HCT116 (cell line): ENCODE measurements at regions not wholly inside any gene's neighbourhood (a gene's known extent, or its start where the extent isn't known, plus 50 kb on each side); places are given as distances from the start of the nearest gene placed in this dataset.

Experiments used
- CEBPB ChIP-seq: IDR thresholded peaks from 2 replicates; pipeline ENCODE4 v1.6.1; 2012; ENCODE audit warnings: low read depth
- TF ChIP-seq, protein P1 (sequence below): IDR thresholded peaks from 2 replicates; pipeline ENCODE4 v1.6.1; 2012
- TF ChIP-seq, protein P2 (sequence below), 3 experiments: fragments of 200-600 bp in 1 of 3; sonication (generic) in 1 of 3; IDR thresholded peaks in 2 of 3; conservative IDR thresholded peaks in 1 of 3; 2 replicates each; pipeline ENCODE4 v1.5.1; 2012 to 2017; ENCODE audit warnings: low read depth in 2 of 3, low read length in 2 of 3, antibody characterized with exemption in 1 of 3, borderline replicate concordance in 1 of 3, control low read depth in 1 of 3, mild to moderate bottlenecking in 1 of 3, mixed read lengths in 1 of 3, mixed run types in 1 of 3, moderate library complexity in 1 of 3; ENCODE audit not compliant: insufficient read depth in 1 of 3

DNA sequence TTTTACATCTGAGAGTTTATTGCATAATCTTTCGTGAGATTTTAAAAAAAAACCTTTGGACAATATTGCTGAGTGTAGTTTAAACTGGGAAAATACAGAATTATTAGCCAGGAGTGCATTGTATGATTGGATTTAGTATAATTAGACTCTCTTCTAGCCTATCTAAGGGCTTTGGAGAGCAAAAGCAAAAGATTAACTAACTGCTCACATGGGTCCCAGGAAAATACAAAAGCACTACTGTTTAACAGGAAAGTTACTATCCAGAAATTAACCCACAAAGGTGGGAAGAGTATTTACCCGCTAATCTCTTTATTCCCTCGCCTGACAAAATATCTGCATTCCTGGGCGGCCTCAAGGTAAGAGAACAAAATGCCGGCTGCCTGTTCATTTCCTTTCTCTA is 309.5 kb downstream of the ATXN7L3B start:
- TF ChIP-seq, protein P1, sequence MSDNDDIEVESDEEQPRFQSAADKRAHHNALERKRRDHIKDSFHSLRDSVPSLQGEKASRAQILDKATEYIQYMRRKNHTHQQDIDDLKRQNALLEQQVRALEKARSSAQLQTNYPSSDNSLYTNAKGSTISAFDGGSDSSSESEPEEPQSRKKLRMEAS = no peak
- no peak for TF ChIP-seq CEBPB
- TF ChIP-seq, protein P2, sequence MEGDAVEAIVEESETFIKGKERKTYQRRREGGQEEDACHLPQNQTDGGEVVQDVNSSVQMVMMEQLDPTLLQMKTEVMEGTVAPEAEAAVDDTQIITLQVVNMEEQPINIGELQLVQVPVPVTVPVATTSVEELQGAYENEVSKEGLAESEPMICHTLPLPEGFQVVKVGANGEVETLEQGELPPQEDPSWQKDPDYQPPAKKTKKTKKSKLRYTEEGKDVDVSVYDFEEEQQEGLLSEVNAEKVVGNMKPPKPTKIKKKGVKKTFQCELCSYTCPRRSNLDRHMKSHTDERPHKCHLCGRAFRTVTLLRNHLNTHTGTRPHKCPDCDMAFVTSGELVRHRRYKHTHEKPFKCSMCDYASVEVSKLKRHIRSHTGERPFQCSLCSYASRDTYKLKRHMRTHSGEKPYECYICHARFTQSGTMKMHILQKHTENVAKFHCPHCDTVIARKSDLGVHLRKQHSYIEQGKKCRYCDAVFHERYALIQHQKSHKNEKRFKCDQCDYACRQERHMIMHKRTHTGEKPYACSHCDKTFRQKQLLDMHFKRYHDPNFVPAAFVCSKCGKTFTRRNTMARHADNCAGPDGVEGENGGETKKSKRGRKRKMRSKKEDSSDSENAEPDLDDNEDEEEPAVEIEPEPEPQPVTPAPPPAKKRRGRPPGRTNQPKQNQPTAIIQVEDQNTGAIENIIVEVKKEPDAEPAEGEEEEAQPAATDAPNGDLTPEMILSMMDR (IDR thresholded peaks at IDR 0.05 in 2 of 3, conservative IDR thresholded peaks at IDR 0.05 in 1 of 3; ENCODE audit: borderline replicate concordance in 1 of 3, insufficient read depth in 1 of 3, low read depth in 2 of 3, low read length in 2 of 3) = no peak
